ENCODE measurements at regions not wholly inside any gene's neighbourhood (a gene's known extent, or its start where the extent isn't known, plus 50 kb on each side); places are given as distances from the start of the nearest gene placed in this dataset.

- Histone ChIP-seq H3K9ac (ENCODE audit: insufficient read depth, low read depth, low read length) (no peak overlapping the region), H2AFZ (ENCODE audit: low read length) (no peak overlapping the region), H4K20me1 (ENCODE audit: insufficient read depth, low read length) (no peaks in the 10 kb centered on the region), H3K9me3 (ENCODE audit: low read length) (no peaks in the 10 kb centered on the region), H3K36me3 (replicated peaks in 1 of 2; ENCODE audit: control insufficient read depth in 1 of 2, insufficient read depth in 2 of 2, low read length in 2 of 2) (no peaks in the 10 kb centered on the region), H3K27ac (ENCODE audit: extremely low read length, insufficient read depth, low read length) (no peak overlapping the region), H3K4me2 (ENCODE audit: low read depth, low read length) (no peak overlapping the region), H3K4me1 (ENCODE audit: insufficient read depth, low read length) (peaks cover 19% of the 10 kb centered on the region), H3K79me2 (ENCODE audit: insufficient read depth, low read length) (no peaks in the 10 kb centered on the region), H3K4me3 (replicated peaks in 1 of 3; ENCODE audit: insufficient read depth in 1 of 3, low read depth in 2 of 3, low read length in 3 of 3) (no peak overlapping the region), H3K27me3 (ENCODE audit: control insufficient read depth in 1 of 2, insufficient read depth in 2 of 2, low read length in 2 of 2) (no peaks in the 10 kb centered on the region; a peak in 1 of 5 replicates)
- no TSS peak for BruUV-seq (replicated peaks)
- ChIA-PET CTCF (ENCODE audit: low intra/inter-chr PET ratio, low total read pairs) (no interaction called here), POLR2A (no interaction called here)
- TF ChIP-seq ATF2 (CRISPR knock-in tag; IDR thresholded peaks at IDR 0.05) (no peak), ZBTB7A (CRISPR knock-in tag; IDR thresholded peaks at IDR 0.05) (no peak), HES4 (CRISPR knock-in tag; IDR thresholded peaks at IDR 0.05; ENCODE audit: borderline replicate concordance) (no peak), GPN1 (CRISPR knock-in tag; IDR thresholded peaks at IDR 0.05; ENCODE audit: borderline replicate concordance) (no peak), ZSCAN20 (CRISPR knock-in tag; IDR thresholded peaks at IDR 0.05; ENCODE audit: borderline replicate concordance) (no peak), SMARCC2 (IDR thresholded peaks at IDR 0.05) (no peak), SIX1 (CRISPR knock-in tag; IDR thresholded peaks at IDR 0.05; ENCODE audit: borderline replicate concordance) (no peak), ZNF230 (CRISPR knock-in tag; IDR thresholded peaks at IDR 0.05) (no peak), WIZ (CRISPR knock-in tag; IDR thresholded peaks at IDR 0.05) (no peak), SP2 (CRISPR knock-in tag; IDR thresholded peaks at IDR 0.05) (no peak)
- 52% methylated on average over 13 of the region's 13 CpGs for WGBS (ENCODE audit: low lambda C conversion rate)
- in situ Hi-C loops (cut with HindIII; ENCODE audit: extremely low pct_ligation_motif_present, low pct_unique_long_range_greater_than_20kb): no loop called here
- intact Hi-C loops (cut with micrococcal nuclease; ENCODE audit: unreplicated experiment): no loop called here
- no peak for FAIRE-seq
- ATAC-seq: no peak
- no peak for DNase-seq (ENCODE audit: low spot score)
Observed at GRCh38 chr21:35226968-35227744, 178.1 kb upstream of the RUNX1 start.

All from HepG2 (cell line).